ENCODE measurements at regions not wholly inside any gene's neighbourhood (a gene's known extent, or its start where the extent isn't known, plus 50 kb on each side); places are given as distances from the start of the nearest gene placed in this dataset.
A peak's percentile ranks its signal among the peaks of the same experiment; 100 is the strongest.

GRCh38 chr12:92215358-92215757 is 69.7 kb upstream of the BTG1 start:
- H3K27ac ChIP-seq (ENCODE audit: low read length), result no peak overlapping the region
- H2AFZ ChIP-seq (ENCODE audit: low read length), result no peak overlapping the region
- no peak overlapping the region for H3K4me3 ChIP-seq (ENCODE audit: low read length)
- no peak overlapping the region for H3K4me2 ChIP-seq (ENCODE audit: low read depth, low read length, poor library complexity, severe bottlenecking)
- H3K9ac ChIP-seq (ENCODE audit: low read length), result no peak overlapping the region
- H3K9me2 ChIP-seq (replicated peaks; ENCODE audit: insufficient read depth, low read length), result no peaks in the 10 kb centered on the region
- no peaks in the 10 kb centered on the region for H3K9me3 ChIP-seq (ENCODE audit: low read length)
- DNase-seq, result no peak
- H3K27me3 ChIP-seq (ENCODE audit: low read length), result no peaks in the 10 kb centered on the region
- no peaks in the 10 kb centered on the region for H3K79me2 ChIP-seq (ENCODE audit: low read length)
- H4K20me1 ChIP-seq (ENCODE audit: insufficient read depth, low read depth, low read length), result no peaks in the 10 kb centered on the region
- H3K4me1 ChIP-seq (ENCODE audit: low read length), result peaks cover 22% of the 10 kb centered on the region
- H3K36me3 ChIP-seq (ENCODE audit: insufficient read depth, low read length), result no peaks in the 10 kb centered on the region

GRCh38 chr12:92213166-92213565 is 67.5 kb upstream of the BTG1 start:
- DNase-seq, result no peak
- Histone ChIP-seq H3K27me3 (ENCODE audit: low read length) (no peaks in the 10 kb centered on the region), H3K9me2 (replicated peaks; ENCODE audit: insufficient read depth, low read length) (no peaks in the 10 kb centered on the region), H3K27ac (ENCODE audit: low read length) (no peak overlapping the region), H3K4me3 (ENCODE audit: low read length) (no peak overlapping the region), H3K79me2 (ENCODE audit: low read length) (no peaks in the 10 kb centered on the region), H3K36me3 (ENCODE audit: insufficient read depth, low read length) (no peaks in the 10 kb centered on the region), H3K4me2 (ENCODE audit: low read depth, low read length, poor library complexity, severe bottlenecking) (no peak overlapping the region), H2AFZ (ENCODE audit: low read length) (no peak overlapping the region), H4K20me1 (ENCODE audit: insufficient read depth, low read depth, low read length) (no peaks in the 10 kb centered on the region), H3K4me1 (ENCODE audit: low read length) (peaks cover 25% of the 10 kb centered on the region), H3K9ac (ENCODE audit: low read length) (no peak overlapping the region), H3K9me3 (ENCODE audit: low read length) (no peaks in the 10 kb centered on the region)

GRCh38 chr12:92210071-92210470 is 64.4 kb upstream of the BTG1 start:
- Histone ChIP-seq H3K27me3 (ENCODE audit: low read length) (no peaks in the 10 kb centered on the region), H3K79me2 (ENCODE audit: low read length) (no peaks in the 10 kb centered on the region), H3K9ac (ENCODE audit: low read length) (no peak overlapping the region), H2AFZ (ENCODE audit: low read length) (no peak overlapping the region), H4K20me1 (ENCODE audit: insufficient read depth, low read depth, low read length) (no peaks in the 10 kb centered on the region), H3K4me2 (ENCODE audit: low read depth, low read length, poor library complexity, severe bottlenecking) (no peak overlapping the region), H3K4me1 (ENCODE audit: low read length) (peaks cover 15% of the 10 kb centered on the region), H3K36me3 (ENCODE audit: insufficient read depth, low read length) (no peaks in the 10 kb centered on the region), H3K27ac (ENCODE audit: low read length) (no peak overlapping the region), H3K4me3 (ENCODE audit: low read length) (no peak overlapping the region), H3K9me3 (ENCODE audit: low read length) (no peaks in the 10 kb centered on the region), H3K9me2 (replicated peaks; ENCODE audit: insufficient read depth, low read length) (no peaks in the 10 kb centered on the region)
- DNase-seq, result no peak

- peak overlapping the region; percentile 69 for H3K4me2 ChIP-seq (ENCODE audit: low read depth, low read length, poor library complexity, severe bottlenecking)
- H3K27ac ChIP-seq (ENCODE audit: low read length), result no peak overlapping the region
- peak; percentile 72 for DNase-seq
- no peaks in the 10 kb centered on the region for H4K20me1 ChIP-seq (ENCODE audit: insufficient read depth, low read depth, low read length)
- no peaks in the 10 kb centered on the region for H3K9me3 ChIP-seq (ENCODE audit: low read length)
- no peaks in the 10 kb centered on the region for H3K27me3 ChIP-seq (ENCODE audit: low read length)
- H3K9me2 ChIP-seq (replicated peaks; ENCODE audit: insufficient read depth, low read length), result no peaks in the 10 kb centered on the region
- no peak overlapping the region for H2AFZ ChIP-seq (ENCODE audit: low read length)
- H3K4me1 ChIP-seq (ENCODE audit: low read length), result peaks cover 15% of the 10 kb centered on the region
- H3K36me3 ChIP-seq (ENCODE audit: insufficient read depth, low read length), result no peaks in the 10 kb centered on the region
- peak overlapping the region; percentile 27 for H3K9ac ChIP-seq (ENCODE audit: low read length)
- no peaks in the 10 kb centered on the region for H3K79me2 ChIP-seq (ENCODE audit: low read length)
- peak overlapping the region; percentile 45 for H3K4me3 ChIP-seq (ENCODE audit: low read length)
These were observed 63.0 kb upstream of the BTG1 start for GRCh38 chr12:92208613-92209121.

- no peak overlapping the region for H3K4me3 ChIP-seq (ENCODE audit: low read length)
These were observed 61.0 kb upstream of the BTG1 start for GRCh38 chr12:92206596-92206995.

GRCh38 chr12:92206011-92206410 is 60.4 kb upstream of the BTG1 start:
- H3K27me3 ChIP-seq (ENCODE audit: low read length), result no peaks in the 10 kb centered on the region
- no peak for DNase-seq
- H3K27ac ChIP-seq (ENCODE audit: low read length), result no peak overlapping the region
- no peaks in the 10 kb centered on the region for H3K9me2 ChIP-seq (replicated peaks; ENCODE audit: insufficient read depth, low read length)
- H2AFZ ChIP-seq (ENCODE audit: low read length), result no peak overlapping the region
- no peak overlapping the region for H3K9ac ChIP-seq (ENCODE audit: low read length)
- no peaks in the 10 kb centered on the region for H4K20me1 ChIP-seq (ENCODE audit: insufficient read depth, low read depth, low read length)
- H3K4me2 ChIP-seq (ENCODE audit: low read depth, low read length, poor library complexity, severe bottlenecking), result no peak overlapping the region
- no peak overlapping the region for H3K4me3 ChIP-seq (ENCODE audit: low read length)
- no peaks in the 10 kb centered on the region for H3K9me3 ChIP-seq (ENCODE audit: low read length)
- peaks cover 15% of the 10 kb centered on the region for H3K4me1 ChIP-seq (ENCODE audit: low read length)
- H3K36me3 ChIP-seq (ENCODE audit: insufficient read depth, low read length), result no peaks in the 10 kb centered on the region
- no peaks in the 10 kb centered on the region for H3K79me2 ChIP-seq (ENCODE audit: low read length)

More at GRCh38 chr12:92206596-92206995, 61.0 kb upstream of the BTG1 start:
- Histone ChIP-seq H3K36me3 (ENCODE audit: insufficient read depth, low read length) (no peaks in the 10 kb centered on the region), H4K20me1 (ENCODE audit: insufficient read depth, low read depth, low read length) (no peaks in the 10 kb centered on the region), H2AFZ (ENCODE audit: low read length) (no peak overlapping the region), H3K9me3 (ENCODE audit: low read length) (no peaks in the 10 kb centered on the region), H3K4me1 (ENCODE audit: low read length) (peaks cover 15% of the 10 kb centered on the region), H3K79me2 (ENCODE audit: low read length) (no peaks in the 10 kb centered on the region), H3K27me3 (ENCODE audit: low read length) (no peaks in the 10 kb centered on the region), H3K27ac (ENCODE audit: low read length) (no peak overlapping the region), H3K4me2 (ENCODE audit: low read depth, low read length, poor library complexity, severe bottlenecking) (no peak overlapping the region), H3K9ac (ENCODE audit: low read length) (no peak overlapping the region), H3K9me2 (replicated peaks; ENCODE audit: insufficient read depth, low read length) (no peaks in the 10 kb centered on the region)
- no peak for DNase-seq

GRCh38 chr12:92199819-92200576 is 54.4 kb upstream of the BTG1 start:
- no peak overlapping the region for H3K9ac ChIP-seq (ENCODE audit: low read length)
- no peak overlapping the region for H3K27ac ChIP-seq (ENCODE audit: low read length)
- H3K4me3 ChIP-seq (ENCODE audit: low read length), result no peak overlapping the region
- H3K4me2 ChIP-seq (ENCODE audit: low read depth, low read length, poor library complexity, severe bottlenecking), result no peak overlapping the region
- H4K20me1 ChIP-seq (ENCODE audit: insufficient read depth, low read depth, low read length), result no peaks in the 10 kb centered on the region
- H3K27me3 ChIP-seq (ENCODE audit: low read length), result no peaks in the 10 kb centered on the region; the same call in 1 of the 2 replicates
- H3K79me2 ChIP-seq (ENCODE audit: low read length), result no peaks in the 10 kb centered on the region
- no peaks in the 10 kb centered on the region for H3K9me3 ChIP-seq (ENCODE audit: low read length)
- DNase-seq, result no peak
- H3K4me1 ChIP-seq (ENCODE audit: low read length), result no peaks in the 10 kb centered on the region
- no peaks in the 10 kb centered on the region for H3K36me3 ChIP-seq (ENCODE audit: insufficient read depth, low read length)
- H3K9me2 ChIP-seq (replicated peaks; ENCODE audit: insufficient read depth, low read length), result no peaks in the 10 kb centered on the region
- no peak overlapping the region for H2AFZ ChIP-seq (ENCODE audit: low read length)

- Histone ChIP-seq H3K4me2 (ENCODE audit: low read depth, low read length, poor library complexity, severe bottlenecking) (no peak overlapping the region), H3K27me3 (ENCODE audit: low read length) (no peaks in the 10 kb centered on the region; the same call in 1 of the 2 replicates), H2AFZ (ENCODE audit: low read length) (no peak overlapping the region), H3K9me2 (replicated peaks; ENCODE audit: insufficient read depth, low read length) (no peaks in the 10 kb centered on the region), H4K20me1 (ENCODE audit: insufficient read depth, low read depth, low read length) (no peaks in the 10 kb centered on the region), H3K9ac (ENCODE audit: low read length) (no peak overlapping the region), H3K79me2 (ENCODE audit: low read length) (no peaks in the 10 kb centered on the region), H3K4me1 (ENCODE audit: low read length) (no peaks in the 10 kb centered on the region), H3K27ac (ENCODE audit: low read length) (no peak overlapping the region), H3K9me3 (ENCODE audit: low read length) (no peaks in the 10 kb centered on the region), H3K36me3 (ENCODE audit: insufficient read depth, low read length) (no peaks in the 10 kb centered on the region), H3K4me3 (ENCODE audit: low read length) (no peak overlapping the region)
- DNase-seq, result no peak
These were observed 52.2 kb upstream of the BTG1 start for GRCh38 chr12:92197815-92198214.

All from Karpas-422 (cell line).